ENCODE measurements at regions not wholly inside any gene's neighbourhood (a gene's known extent, or its start where the extent isn't known, plus 50 kb on each side); places are given as distances from the start of the nearest gene placed in this dataset.
"Not testable (repeated sequence)": the region's sequence is repeated elsewhere in the genome, so short reads cannot be mapped to it uniquely, and the experiment has no call there.

- no peak for DNase-seq (ENCODE audit: low read depth)
Observed at GRCh38 chr20:17837179-17837578, 131.4 kb downstream of the SNX5 start.

- no peak for DNase-seq (ENCODE audit: low read depth)
Observed at GRCh38 chr20:17836303-17836861, 132.2 kb downstream of the SNX5 start.

GRCh38 chr20:17835934-17836300, 132.7 kb downstream of the SNX5 start:
- DNase-seq (ENCODE audit: low read depth), result no peak

GRCh38 chr20:17835240-17835933, 133.2 kb downstream of the SNX5 start:
- peak; percentile 85 for DNase-seq (ENCODE audit: low read depth)

- no peak for DNase-seq (ENCODE audit: low read depth)
Observed at GRCh38 chr20:17834804-17835203, 133.8 kb downstream of the SNX5 start.

DNA sequence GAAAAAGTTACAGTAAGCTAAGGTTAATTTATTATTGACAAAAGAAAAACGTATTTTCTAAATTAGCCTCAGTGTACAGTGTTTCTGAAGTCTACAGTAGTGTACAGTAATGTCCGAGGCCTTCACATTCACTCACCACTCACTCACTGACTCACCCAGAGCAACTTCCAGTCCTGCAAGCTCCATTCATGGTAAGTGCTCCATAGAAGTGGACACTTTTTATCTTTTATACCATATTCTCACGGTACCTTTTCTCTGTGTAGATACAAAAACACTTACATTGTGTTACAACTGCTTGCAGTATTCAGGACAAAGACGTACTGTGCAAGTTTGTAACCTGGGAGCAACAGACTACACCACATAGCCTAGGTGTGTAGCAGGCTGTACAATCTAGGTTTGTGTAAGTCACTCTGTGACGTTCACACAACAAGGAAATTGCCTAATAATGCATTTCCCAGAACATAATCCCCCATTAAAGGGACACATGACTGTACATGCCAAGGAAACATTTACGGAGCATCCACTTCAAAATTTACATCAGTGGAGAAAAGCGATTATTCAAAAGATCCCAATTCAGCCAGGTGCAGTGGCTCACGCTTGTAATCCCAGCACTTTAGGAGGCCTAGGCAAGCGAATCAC, 133.4 kb downstream of the BANF2 start:
- peak; percentile 77 for DNase-seq (ENCODE audit: low read depth)

DNA sequence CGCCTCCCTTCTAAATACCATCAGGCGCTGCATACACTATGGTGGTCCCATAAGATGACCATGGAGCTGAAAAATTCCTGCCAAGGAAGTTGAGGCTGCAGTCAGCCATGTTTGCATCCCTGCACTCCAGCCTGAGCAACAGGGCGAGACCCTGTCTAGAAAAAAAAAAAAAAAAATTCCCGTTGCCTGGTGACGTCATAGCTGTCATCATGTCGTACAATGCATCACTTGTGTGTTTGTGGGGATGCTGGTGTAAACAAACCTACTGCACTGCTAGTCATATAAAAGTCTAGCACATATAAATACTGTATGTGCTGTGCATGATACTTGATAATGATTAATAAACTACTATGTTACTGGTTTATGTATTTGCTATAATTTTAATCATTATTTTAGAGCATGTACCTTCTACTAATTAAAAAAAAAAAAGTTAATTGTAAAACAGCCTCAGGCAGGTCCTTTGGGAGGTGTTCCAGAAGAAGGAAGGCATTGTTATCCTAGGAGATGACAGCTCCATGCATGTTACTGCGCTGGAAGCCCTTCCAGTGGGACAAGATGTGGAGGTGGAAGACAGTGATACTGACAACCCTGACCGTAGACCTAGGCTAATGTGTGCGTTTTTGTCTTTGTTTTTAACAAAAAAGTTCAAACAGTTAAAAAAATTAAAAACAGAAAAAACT, 132.6 kb downstream of the BANF2 start:
- no peak for DNase-seq (ENCODE audit: low read depth)

- DNase-seq (ENCODE audit: low read depth), result no peak
Observed at GRCh38 chr20:17828598-17829144, 128.9 kb downstream of the BANF2 start.

DNA sequence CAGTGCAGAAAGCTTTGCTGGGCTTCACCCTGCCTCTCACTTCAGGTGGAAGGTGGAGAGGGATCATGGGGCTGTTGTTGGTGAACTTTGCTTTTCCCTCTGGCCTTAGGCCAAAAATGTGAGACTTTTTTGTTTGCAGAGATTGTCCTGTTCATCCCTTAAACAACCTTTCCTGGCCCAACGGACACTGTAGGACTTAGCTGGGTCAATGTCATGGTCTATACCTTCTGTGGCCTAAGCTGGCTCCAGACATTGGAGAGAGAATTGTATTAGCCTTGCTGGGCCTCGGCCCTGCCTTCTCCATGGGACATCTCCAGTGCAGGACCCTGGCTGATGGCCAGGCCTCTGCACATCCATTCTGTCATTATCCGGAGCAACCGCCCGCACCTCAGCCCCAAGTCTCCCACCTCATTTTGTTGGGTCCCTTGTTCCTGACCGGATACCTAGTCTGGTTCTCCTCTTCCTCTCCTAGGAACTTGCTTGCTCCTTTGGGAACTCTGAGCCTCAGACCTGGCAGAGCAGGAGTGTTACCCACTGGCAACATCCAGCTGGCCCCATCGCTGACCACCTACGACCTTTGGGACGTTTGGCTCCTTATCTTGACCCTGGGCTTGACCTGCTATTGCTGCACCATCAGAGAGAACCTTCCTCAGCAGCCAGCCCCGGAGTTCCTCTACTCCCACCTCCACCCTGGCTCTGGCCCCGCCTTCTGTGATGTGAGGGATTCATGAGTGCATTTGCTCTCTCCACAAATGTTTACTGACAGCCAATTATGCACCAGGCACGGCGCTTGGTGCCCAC, 128.2 kb downstream of the BANF2 start:
- no peak for DNase-seq (ENCODE audit: low read depth)

DNA sequence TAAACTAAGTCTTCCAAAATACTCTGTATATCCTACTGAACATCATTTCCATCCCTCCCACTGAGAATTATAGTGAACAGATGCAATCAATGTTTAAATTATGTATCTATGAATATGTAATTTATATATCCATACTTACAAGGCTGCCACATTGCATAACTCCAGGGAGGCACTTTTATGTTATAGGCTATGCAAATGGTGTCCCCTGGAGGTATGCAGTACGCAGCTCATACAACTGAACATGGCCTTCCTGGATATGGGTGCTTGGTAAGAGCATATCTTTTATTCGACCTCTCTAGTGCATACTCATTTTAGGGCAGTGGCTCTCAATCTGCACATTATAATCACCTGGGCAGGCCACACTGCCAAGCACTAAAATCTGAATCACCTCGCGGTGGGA, 127.3 kb downstream of the BANF2 start:
- no peak for DNase-seq (ENCODE audit: low read depth)

DNA sequence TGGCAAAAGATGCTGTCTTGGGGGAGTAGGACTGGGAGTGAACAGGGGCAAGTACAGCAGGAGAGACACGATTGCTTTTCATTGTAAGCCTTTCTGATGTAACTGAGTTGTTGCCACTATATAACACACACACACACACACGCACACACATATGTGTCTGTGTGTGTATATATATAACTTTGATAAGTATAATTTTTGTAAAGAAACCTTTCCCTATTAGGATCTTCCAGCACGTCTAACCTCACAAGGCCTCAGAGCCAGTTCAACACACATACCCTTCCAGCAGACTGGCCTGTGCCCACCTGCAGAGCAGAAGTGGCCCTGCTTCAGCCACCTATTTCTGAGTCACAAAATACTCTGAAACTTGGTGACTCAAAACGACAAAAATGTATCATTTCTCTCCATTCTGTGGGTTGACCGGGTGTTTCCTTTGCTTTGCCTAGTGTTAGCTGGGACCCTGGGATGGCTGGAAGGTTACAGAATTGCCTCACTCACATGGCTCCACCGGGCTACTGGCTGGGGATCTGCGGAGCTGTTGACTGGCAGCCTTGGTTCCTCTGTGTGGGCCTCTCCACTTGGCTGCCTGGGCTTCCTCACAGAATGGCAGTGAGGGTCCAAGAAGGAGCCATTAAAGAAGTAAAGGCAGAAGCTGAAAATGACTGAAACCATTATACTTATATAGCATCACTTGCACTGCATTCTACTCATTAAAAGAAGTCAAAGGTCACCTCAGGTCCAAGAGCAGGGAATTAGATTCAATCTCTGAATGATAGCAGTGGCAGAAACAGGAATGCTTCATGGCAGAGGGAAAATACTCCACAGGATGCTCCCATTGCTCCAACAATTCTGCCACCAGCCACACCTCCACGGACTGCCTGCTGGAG, 126.4 kb downstream of the BANF2 start:
- DNase-seq (ENCODE audit: low read depth), result peak; percentile 54

- DNase-seq (ENCODE audit: low read depth), result no peak
Observed at GRCh38 chr20:17825252-17825959, 125.6 kb downstream of the BANF2 start.

DNA sequence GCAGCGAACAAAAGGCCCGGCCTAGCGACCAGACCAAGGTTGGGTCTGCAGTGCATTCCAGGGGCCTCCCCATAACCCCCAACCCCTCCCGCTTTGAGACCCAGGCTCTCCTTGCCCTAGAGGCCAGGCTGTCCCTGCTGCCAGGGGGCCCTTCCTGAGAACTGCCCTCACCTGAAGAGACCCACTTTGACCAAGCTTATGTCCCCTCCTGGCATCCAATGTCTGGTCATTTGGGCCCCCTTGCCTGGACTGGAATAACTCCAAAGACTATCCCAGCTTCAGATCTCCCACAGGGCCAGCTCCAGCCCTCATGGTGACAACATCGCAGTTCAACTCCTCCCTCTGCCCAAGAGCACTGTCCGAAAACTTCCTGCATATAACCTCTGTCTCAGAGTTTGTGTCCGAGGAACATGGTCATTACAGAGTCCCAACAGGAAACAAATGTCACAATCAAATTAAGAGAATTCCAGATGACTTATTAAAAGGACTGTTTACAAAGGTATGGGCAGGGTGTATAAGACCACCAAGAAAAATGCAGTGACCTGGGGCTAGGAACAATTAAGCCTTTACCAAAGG, 125.0 kb downstream of the BANF2 start:
- DNase-seq (ENCODE audit: low read depth), result no peak

GRCh38 chr20:17823409-17824144, 123.8 kb downstream of the BANF2 start:
- DNase-seq (ENCODE audit: low read depth), result no peak

GRCh38 chr20:17822540-17823408, 123.0 kb downstream of the BANF2 start:
- no peak for DNase-seq (ENCODE audit: low read depth)

GRCh38 chr20:17822039-17822438, 122.3 kb downstream of the BANF2 start:
- no peak for DNase-seq (ENCODE audit: low read depth)

DNA sequence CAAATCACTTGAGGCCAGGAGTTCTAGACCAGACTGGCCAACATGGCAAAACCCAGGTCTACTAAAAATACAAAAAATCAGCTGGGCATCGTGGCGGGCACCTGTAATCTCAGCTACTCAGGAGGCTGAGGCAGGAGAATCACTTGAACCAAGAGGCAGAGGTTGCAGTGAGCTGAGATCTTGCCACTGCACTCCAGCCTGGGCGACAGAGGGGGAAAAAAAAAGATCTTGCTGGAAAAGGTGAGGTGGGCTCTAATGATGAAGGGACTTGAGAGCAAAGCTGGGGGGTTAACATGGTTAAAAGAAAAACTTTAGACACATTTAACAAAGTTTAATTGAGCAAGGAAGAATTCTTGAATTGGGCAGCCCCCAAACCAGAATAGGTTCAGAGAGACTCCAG, 121.8 kb downstream of the BANF2 start:
- DNase-seq (ENCODE audit: low read depth), result not testable (repeated sequence)
